HG02885 (cell line): ENCODE measurements at regions not wholly inside any gene's neighbourhood (a gene's known extent, or its start where the extent isn't known, plus 50 kb on each side); places are given as distances from the start of the nearest gene placed in this dataset.
"Not testable (repeated sequence)": the region's sequence is repeated elsewhere in the genome, so short reads cannot be mapped to it uniquely, and the experiment has no call there.

ENCODE experiments used
- ATAC-seq: cut with Tn5 transposase; IDR thresholded peaks from one replicate; pipeline ENCODE4 v1.9.1; 2021; ENCODE audit warnings: mild to moderate bottlenecking; ENCODE audit not compliant: unreplicated experiment, poor library complexity

DNA sequence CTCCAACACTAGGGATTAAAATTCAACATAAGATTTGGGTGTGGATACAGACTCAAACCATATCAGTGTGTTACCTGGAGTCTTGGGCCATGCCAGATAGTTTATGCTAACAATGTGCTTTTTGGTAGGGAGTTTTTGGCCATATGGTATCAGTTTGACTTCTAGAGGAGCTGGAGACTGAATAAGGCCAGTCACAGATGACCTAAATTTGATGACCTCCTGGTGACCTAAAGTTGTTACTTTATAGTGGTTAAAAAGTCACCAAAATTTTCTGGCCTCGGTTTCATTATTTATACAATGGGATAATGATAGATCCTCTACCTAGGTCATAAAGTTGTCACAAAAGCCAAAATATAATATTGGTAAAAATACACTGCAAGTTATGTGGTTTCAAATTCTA, 877.1 kb downstream of the RAPGEF2 start:
- no peak for ATAC-seq

DNA sequence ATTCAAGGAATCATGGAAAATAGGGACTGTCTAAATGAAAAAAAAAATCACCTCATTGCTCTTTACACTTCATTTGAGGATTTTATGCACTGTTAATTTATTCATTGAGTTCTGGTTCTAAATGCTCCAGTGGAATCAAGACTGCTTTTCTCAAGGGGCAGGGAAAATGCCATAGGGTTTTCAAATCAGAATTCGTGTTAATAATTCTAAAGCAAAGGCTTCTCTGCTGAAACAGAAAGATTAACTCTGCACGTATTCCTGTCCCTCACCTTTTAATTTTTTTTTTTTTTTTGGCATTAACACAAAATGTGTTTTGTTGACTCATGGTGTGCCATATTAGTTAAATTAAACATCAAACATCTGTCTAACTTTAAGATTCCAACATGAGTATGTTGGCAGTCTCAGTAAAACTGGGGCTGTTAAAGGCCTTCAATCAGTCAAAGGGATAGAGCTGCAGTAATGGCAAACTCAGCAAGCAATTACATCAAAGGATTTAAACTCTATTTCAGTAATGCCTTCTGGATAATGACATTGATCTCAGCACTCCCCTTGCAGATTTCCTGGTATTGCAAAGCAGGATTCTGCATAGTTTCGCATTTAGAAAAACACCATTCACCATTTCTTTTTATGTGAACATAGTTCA, 878.1 kb downstream of the RAPGEF2 start:
- ATAC-seq, result no peak

DNA sequence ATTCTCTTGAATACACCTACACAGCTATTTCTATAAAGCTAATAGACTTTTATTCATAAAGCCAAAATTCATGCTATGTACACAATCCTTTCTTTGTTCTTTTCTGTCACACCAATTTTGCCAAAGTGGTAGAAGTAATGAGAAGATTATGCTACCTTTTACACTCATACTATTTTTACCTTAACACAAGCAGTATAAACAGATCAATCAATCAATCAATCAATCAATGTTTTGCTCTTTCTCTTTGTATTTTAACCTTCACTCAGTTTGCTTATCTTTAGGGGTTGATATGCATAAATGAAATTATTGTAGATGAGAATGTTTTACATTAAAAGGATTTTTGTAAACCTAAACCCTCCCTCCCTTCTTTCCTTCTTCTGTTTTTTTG, 878.6 kb downstream of the RAPGEF2 start:
- ATAC-seq, result no peak

DNA sequence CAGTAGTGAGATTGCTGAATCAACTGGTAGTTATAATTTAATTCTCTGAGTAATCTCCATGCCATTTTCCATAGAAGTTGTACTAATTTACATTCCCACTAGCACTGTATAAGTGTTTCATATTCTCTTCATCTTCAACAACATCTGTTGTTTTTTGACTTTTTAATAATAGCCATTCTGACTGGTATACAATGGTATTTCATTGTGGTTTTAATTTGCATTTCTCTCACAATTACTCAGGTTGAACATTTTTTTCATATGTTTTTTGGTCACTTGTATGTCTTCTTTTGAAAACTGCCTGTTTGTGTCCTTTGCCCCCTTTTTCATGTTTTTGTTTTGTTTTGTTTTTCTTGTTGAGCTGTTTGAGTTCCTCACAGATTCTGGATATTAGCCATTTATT, 880.2 kb downstream of the RAPGEF2 start:
- no peak for ATAC-seq

DNA sequence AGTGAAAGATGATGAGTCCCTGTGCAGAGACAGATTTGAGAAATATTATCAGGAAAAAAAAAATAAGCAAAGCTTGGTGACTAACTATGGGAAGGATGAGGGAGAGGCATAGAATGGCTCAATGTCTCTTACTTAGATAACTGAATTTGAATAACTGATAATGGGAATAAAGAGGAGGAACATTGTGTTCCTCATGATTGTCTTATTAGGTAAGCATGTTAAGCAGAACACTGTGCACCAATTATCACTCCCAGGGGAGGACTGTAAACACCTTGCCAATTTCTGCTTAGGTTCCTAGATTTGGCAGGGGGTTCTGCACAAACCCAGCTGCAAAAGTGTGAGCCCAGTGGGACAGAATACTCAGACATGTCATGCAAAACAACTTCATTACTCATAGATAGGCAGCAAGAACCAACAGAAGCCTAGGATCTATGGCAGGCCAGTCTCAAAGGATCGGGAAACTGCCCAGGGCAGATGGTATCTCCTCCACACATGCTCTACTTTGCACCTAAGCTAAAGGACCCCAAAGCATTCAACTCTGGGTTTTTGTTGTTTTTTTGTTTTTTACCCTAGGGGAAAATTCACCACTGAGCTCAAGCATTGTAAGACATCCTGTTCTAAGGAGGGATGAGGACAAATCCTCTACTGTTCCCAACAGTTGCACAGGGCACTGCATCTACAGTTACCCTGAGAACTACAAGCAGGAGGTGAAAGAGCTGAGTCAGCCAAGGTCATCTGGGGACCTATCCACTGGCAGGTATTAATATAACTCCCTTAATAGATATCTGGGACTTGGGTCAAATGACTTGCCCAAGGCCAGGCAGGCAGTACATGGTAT, 907.0 kb downstream of the RAPGEF2 start:
- no peak for ATAC-seq

DNA sequence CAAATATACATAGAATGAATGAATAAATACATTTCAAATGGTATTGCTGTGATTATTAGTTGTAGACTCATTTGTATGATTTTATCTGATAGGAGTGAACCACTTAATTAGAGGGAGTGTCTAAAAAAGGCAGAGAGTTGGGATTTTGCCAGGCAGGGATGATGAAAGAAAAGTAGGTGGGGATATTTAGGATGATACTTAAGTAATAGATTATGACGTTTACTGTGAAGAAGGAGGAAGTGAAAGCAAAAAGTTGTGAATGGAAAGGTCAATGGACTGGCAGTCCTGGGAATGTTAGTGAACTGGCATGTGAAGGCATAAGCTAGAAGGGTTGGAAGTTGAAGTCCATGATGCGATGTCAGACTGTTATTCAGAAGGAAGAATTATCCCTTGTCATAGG, 917.1 kb downstream of the RAPGEF2 start:
- ATAC-seq, result no peak

DNA sequence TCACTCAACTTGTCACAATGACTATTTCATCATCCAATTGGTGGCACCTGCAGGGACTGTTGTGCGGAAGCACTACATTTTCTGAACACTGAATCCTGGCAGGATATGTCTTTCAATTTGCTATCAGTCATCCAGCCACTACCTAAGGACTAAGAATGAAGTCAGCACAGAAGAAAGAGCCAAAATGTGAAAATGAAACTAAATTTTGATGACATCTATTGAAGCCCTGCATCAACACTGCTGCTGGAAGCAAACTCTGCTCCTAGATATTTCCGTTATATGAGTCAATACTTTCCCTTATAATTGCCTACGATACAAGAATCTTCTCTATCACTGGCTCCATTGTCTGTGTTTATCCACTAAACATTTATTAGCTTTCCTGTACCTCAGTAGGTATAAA, 917.9 kb downstream of the RAPGEF2 start:
- ATAC-seq, result no peak

DNA sequence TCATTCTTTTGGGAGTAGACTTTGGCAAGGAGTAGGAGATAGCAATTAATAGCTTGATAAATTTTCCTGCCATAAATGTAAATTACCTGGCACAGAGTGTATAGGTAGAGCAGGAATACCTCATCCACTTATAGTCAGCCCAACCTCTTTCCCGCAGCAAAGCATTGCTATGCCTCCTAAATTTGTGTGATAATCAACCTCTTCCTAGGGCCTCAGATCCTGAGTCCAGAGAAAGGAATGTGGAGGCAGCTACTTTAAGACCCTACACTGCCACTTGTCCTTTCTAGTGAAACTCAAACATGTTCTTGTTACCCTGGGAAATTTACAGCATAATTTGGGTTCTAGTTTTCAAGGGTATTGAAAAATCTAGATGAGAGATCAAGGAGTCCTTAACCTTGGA, 919.0 kb downstream of the RAPGEF2 start:
- no peak for ATAC-seq

DNA sequence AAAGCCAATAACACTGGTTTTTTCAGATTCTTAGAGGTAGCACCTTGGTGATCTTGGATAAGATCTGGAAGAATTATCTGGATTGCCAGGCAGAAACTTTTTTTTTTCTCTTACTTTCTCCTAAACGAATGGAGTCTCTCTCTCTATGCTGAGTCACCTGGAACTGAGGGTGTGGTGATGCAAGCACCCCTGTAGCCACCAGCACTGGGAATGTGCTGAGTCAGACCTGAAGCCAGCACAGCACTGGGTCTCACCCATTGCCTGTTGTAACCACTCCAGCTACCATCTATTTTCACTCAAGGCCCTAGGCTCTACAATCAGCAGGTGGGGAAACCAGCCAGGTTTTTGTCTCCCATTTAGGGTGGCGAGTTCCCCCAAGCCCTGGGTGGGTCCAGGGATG, 923.8 kb downstream of the RAPGEF2 start:
- ATAC-seq, result no peak

DNA sequence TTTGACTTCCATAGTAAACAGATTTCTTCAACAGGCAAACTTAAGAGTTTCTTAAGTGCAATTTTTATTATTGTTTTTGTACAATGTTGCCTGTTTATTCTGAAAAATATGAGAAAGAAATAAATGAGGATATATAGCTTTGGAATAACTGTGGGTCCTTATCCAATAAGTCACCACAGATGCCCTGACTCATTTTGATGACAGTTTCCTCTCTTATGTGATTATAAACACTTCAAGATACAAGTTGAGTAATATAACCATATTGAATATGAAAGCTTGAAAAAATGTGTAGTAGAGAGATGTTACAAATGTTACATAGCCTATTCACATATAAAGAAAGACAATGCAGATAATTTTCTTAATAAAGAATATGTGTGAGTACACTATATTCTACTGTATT, 931.6 kb downstream of the RAPGEF2 start:
- no peak for ATAC-seq

DNA sequence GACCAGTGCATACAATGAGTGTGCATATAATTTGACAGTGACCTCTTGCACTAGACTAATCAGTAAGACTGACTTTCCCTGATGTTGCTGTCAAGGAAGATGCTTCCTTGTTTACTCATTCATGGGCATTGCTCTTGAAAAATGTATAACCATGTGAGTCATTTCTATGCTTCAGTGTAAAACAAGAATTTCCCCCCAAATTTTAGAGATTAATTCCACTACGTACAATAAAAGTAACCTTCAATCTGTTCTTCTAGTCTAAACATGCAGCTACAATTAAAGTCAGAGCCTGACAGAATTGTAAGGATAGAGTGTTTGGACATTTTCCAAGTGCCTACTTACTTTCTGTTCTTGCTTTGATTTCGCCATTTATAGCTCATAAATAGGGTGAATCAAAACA, 935.7 kb downstream of the RAPGEF2 start:
- ATAC-seq, result no peak

DNA sequence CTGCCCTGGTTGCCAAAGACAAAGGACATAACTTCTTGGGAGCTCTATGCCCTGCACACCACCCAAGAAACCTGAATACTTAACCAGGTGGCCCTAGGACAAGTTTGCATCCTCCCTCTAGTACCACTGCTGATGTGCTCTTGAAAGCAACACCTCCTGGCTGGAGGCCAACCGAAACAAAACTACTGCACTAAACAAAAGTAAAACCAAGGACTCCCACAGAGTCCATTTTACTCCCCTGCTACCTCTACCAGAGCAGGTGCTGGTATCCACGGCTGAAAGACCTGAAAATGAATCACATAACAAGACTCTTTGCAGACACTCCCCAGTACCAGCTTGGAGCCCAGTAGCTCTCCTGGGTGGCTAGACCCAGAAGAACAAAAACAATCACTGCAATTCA, 941.8 kb downstream of the RAPGEF2 start:
- ATAC-seq, result no peak

DNA sequence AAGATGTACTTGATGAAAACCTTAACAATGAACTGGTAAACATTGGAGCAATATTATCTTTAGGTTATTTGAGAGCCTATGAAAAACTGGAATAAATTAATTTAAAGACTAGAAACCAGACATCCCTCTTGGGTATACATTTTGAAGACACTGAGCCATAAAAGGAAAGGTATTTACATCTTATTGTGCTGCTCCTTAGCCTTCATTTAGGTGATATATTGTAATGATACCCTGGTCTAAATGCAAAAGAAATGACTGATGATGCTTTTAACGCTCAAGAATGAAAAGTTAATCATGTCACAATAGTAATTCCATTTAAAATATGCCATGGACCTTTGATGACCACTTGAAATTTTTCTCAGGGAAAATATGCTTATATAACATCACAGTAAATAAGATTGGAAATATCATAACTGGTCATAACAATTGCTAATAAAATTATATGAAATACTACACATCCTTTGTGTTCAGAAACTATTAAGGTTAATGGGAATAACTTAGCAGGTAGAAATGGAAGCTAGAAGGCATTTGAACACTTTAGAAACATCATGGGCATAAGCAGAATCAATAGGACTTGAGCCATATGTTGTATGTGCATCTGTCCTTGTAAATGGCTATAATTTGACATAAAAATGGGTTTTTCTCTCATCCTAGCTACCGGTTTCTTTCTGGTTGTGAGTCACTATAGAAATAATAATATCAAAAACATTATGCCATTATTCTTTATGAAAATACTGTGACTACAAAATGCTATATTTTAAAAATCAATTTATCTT, 979.7 kb downstream of the RAPGEF2 start:
- ATAC-seq, result no peak

DNA sequence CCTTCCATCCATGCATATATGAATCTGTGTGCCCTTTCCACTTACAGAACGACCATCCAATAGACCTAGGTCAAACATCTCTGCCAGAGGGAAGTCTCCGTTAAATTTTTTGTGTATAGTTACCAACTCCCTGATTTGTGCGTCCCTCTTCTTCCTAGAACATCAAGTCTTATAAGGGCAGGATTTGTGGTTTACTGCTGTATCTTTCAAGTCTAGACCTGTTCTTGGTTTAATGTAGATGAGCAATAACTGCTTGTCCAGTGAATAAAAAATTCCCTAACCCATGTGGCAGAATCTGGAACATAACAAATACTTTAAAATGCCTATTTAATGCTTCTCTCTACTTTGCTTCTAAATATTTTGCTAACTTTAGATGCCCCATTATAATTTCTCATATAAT, 988.8 kb downstream of the RAPGEF2 start:
- ATAC-seq, result no peak

DNA sequence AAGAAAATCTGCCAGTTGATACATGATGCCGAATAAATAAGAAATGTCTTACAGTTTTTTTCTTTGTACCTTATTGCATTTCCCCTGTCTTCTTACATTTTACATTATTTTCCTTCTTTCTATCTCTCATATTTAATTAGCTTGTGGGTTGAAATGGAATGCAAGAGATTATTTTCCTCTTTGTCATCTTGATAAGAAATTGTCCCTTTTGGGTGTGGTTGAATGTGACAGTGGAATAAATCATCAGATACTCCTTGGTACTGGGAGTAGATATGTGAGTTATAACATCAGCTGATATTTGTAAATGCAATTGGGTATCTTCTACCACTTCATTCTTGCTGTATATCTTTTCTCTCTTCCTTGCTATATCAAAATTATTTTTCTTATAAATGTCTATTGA, 997.4 kb downstream of the RAPGEF2 start:
- ATAC-seq, result no peak

DNA sequence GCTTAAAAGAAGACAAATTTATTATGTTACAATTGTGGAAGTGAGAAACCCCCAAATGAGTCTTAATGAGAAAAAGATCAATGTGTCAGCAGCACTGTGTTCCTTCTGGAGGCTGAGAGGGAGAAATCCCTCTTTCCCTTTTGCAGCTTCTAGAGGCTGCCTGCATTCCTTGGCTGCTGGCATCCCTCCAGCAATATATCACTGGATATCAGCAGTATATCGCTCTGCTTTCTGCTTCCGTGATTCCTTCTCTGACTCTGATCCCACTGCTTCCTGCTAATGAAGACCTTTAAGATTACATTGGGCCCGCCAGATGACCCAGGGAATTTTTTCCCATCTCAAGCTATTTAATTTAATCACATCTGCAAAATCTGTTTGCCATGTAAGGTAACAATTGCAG, 1008.0 kb downstream of the RAPGEF2 start:
- no peak for ATAC-seq

DNA sequence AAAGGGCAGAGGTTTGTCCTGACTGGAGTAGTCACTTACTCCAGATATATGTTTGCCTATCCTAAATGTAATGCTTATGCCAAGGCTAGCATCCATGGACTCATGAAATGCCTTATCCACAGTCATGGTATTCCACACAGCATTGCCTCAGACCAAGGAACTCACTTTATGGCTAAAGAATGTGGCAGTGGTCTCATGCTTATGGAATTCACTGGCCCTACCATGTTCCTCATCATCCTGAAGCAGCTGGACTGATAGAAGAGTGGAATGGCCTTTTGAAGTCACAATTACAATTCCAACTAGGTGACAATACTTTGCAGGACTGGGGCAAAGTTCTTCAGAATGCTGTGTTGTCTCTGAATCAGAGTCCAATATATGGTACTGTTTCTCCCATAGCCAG, 1014.8 kb downstream of the RAPGEF2 start:
- no peak for ATAC-seq

DNA sequence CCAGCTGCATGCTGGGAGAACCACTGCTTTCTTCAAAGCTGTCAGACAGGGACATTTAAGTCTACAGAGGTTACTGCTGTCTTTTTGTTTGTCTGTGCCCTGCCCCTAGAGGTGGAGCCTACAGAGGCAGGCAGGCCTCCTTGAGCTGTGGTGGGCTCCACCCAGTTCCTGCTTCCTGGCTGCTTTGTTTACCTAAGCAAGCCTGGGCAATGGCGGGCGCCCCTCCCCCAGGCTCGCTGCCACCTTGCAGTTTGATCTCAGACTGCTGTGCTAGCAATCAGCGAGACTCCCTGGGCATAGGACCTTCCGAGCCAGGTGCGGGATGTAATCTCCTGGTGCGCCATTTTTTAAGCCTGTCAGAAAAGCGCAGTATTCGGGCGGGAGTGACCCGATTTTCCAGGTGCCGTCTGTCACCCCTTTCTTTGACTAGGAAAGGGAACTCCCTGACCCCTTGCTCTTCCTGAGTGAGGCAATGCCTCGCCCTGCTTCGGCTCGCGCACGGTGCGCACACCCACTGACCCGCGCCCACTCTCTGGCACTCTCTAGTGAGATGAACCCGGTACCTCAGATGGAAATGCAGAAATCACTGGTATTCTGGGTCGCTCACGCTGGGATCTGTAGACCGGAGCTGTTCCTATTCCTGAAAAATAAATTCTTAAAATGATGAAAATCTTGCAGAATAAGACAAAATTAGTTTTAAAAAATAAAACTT, 1022.9 kb downstream of the RAPGEF2 start:
- not testable (repeated sequence) for ATAC-seq

DNA sequence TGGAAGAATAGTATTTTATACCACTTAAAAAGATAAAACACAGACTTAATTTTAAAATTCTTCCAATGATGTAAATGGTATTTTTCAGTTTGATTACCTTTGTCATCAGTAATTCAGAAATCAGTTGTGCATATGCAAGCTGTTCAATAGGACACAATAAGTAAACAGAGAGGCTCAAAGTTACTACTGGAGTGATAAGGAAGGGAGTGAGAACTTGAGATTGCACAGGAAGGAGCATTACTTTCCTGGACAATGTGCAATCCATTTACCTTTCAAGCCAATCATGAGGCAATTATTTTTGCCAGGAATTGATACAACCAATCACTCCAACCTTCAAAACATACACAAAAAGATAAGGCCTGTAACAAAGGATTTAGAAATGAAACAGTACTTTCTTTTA, 1024.3 kb downstream of the RAPGEF2 start:
- no peak for ATAC-seq

DNA sequence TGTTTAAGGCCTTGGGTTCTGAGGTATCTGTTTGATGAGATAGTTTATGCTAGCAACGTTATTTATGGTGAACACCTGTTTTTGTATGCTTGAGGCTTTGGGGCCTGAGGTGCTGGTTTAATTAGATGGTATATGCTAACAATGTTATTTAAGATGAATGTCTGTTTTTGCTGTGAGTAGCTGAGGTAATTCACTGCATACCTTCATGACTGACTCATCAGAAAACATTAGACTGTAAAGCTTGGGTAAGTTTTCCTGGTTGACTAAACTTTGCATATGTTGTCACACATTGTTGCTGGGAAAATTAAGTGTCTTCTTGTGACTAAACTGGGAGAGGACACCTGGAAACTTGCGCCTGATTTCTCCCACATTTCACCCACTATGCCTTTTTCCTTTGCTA, 1026.6 kb downstream of the RAPGEF2 start:
- ATAC-seq, result no peak

DNA sequence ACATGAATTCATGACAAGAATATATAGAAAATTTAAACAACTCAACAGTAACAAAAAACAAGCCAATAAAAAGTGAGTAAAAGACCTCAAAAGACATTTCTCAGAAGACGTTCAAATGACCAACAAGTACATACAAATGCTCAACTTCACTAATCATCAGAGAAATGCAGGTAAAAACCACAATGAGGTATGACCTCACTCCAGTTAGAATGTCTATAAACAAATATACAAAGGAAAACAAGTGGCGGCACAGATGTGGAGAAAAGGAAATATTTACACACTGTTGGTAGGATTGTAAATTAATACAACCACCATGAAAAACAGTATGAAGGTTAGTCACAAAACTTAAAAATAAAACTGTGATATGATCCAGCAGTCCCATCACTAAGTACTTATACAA, 1033.1 kb downstream of the RAPGEF2 start:
- no peak for ATAC-seq
